ENCODE measurements at regions not wholly inside any gene's neighbourhood (a gene's known extent, or its start where the extent isn't known, plus 50 kb on each side); places are given as distances from the start of the nearest gene placed in this dataset.

DNA sequence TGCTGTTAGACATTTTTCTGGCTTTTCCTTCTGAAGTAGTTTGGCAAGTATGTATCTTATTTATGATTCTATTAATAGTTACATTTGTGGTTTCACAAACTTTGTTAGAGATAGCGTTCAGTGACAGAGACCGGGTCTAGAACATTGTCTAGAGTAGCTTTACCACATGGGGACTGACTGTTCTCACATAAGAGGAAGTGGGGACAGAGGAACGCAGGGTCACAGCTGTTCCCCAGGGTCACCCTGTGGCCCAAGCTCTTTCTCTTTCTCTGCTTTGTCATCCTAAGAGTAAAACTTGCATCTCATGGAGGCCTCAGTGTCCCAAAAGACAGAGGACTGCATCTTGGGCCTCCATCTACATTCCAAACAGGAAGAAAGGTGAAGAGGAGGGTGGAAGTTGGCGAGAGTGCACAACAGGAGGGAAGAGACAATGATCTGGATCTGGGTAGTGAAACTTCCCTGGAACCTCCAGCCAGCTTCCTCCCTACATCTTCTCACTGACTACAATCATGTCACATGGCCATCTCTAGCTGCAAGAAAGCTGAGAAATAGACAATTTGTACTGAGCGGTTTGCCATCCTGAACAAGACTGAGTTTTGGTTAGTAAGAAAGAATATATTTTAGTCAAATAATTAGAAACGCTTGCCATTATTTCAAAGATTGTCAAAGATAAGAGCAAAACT is 645.8 kb upstream of the ARID1B start (continued):
- TF ChIP-seq, protein P1, sequence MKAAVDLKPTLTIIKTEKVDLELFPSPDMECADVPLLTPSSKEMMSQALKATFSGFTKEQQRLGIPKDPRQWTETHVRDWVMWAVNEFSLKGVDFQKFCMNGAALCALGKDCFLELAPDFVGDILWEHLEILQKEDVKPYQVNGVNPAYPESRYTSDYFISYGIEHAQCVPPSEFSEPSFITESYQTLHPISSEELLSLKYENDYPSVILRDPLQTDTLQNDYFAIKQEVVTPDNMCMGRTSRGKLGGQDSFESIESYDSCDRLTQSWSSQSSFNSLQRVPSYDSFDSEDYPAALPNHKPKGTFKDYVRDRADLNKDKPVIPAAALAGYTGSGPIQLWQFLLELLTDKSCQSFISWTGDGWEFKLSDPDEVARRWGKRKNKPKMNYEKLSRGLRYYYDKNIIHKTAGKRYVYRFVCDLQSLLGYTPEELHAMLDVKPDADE (IDR thresholded peaks at IDR 0.05) = no peak
- TF ChIP-seq ZNF331 (CRISPR knock-in tag; IDR thresholded peaks at IDR 0.05; ENCODE audit: low read depth) (no peak), STAT1 (IDR thresholded peaks at IDR 0.05; ENCODE audit: unreplicated experiment) (no peak), ZNF114 (CRISPR knock-in tag; IDR thresholded peaks at IDR 0.05) (no peak)
- TF ChIP-seq, protein P2, sequence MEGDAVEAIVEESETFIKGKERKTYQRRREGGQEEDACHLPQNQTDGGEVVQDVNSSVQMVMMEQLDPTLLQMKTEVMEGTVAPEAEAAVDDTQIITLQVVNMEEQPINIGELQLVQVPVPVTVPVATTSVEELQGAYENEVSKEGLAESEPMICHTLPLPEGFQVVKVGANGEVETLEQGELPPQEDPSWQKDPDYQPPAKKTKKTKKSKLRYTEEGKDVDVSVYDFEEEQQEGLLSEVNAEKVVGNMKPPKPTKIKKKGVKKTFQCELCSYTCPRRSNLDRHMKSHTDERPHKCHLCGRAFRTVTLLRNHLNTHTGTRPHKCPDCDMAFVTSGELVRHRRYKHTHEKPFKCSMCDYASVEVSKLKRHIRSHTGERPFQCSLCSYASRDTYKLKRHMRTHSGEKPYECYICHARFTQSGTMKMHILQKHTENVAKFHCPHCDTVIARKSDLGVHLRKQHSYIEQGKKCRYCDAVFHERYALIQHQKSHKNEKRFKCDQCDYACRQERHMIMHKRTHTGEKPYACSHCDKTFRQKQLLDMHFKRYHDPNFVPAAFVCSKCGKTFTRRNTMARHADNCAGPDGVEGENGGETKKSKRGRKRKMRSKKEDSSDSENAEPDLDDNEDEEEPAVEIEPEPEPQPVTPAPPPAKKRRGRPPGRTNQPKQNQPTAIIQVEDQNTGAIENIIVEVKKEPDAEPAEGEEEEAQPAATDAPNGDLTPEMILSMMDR (conservative IDR thresholded peaks at IDR 0.05; ENCODE audit: low read depth in 2 of 2) = no peak

DNA sequence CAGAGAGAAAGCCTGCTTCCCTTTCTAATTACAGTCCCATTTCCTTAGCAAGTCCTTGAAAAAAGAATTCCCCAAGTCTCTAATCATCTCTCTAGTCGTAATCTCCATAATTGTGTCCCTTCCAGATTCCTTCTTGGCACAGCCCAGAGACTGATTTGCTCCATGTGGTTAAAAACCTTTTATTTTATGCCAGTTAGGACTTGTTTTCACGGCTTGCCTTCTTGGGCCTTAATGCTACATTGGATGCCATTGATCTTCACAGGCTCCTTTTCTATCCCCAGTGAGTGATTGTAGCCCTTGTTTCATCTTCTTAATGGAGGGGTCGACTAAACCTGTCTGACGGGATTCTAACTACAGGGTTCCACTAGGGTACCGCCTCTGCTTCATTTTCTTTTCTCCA is 650.6 kb upstream of the ARID1B start:
- H3K36me3 Mint-ChIP-seq (ENCODE audit: low read depth) = no peaks in the 10 kb centered on the region
- H3K27me3 Mint-ChIP-seq (ENCODE audit: insufficient read depth, low read depth, poor library complexity) = peaks cover 2% of the 10 kb centered on the region
- Histone ChIP-seq H3K27ac (ENCODE audit: low read depth) (no peak overlapping the region), H3K4me2 (no peak overlapping the region), H3K79me2 (replicated peaks; ENCODE audit: insufficient read depth) (no peaks in the 10 kb centered on the region), H3K4me3 (no peak overlapping the region), H4K20me1 (replicated peaks; ENCODE audit: insufficient read depth) (no peaks in the 10 kb centered on the region), H3F3A (replicated peaks; ENCODE audit: low read depth) (no peaks in the 10 kb centered on the region), H3K36me3 (ENCODE audit: insufficient read depth) (no peaks in the 10 kb centered on the region), H3K27me3 (ENCODE audit: insufficient read depth) (no peaks in the 10 kb centered on the region), H3K9me2 (ENCODE audit: insufficient read depth) (0 out of 2 replicates have a peak, but pooled peaks cover 5% of the 10 kb centered on the region), H3K4me1 (ENCODE audit: insufficient read depth) (no peaks in the 10 kb centered on the region), H2AFZ (no peak overlapping the region)
- ATAC-seq (peak; percentile 50; the same call in 2 of the 3 replicates), DNase-seq (ENCODE audit: low spot score) (no peak)
- H3K27ac Mint-ChIP-seq = no peak overlapping the region
- peaks cover 13% of the 10 kb centered on the region for H3K4me1 Mint-ChIP-seq
- no peak overlapping the region for H3K4me3 Mint-ChIP-seq
- H3K9me3 Mint-ChIP-seq = no peaks in the 10 kb centered on the region; the same call in 2 of the 3 replicates
- TF ChIP-seq JUNB (IDR thresholded peaks at IDR 0.05; ENCODE audit: unreplicated experiment) (no peak), STAT1 (IDR thresholded peaks at IDR 0.05; ENCODE audit: unreplicated experiment) (no peak), ZNF331 (CRISPR knock-in tag; IDR thresholded peaks at IDR 0.05; ENCODE audit: low read depth) (no peak), POLR2AphosphoS5 (IDR thresholded peaks at IDR 0.05; ENCODE audit: low read depth) (no peak), ZNF114 (CRISPR knock-in tag; IDR thresholded peaks at IDR 0.05) (no peak), NANOG (IDR thresholded peaks at IDR 0.05; ENCODE audit: borderline replicate concordance) (no peak), CREB1 (CRISPR knock-in tag; IDR thresholded peaks at IDR 0.05; ENCODE audit: low read depth) (no peak), EZH2 (IDR thresholded peaks at IDR 0.05; ENCODE audit: low read depth, unreplicated experiment) (no peak)
- TF ChIP-seq, protein P3, sequence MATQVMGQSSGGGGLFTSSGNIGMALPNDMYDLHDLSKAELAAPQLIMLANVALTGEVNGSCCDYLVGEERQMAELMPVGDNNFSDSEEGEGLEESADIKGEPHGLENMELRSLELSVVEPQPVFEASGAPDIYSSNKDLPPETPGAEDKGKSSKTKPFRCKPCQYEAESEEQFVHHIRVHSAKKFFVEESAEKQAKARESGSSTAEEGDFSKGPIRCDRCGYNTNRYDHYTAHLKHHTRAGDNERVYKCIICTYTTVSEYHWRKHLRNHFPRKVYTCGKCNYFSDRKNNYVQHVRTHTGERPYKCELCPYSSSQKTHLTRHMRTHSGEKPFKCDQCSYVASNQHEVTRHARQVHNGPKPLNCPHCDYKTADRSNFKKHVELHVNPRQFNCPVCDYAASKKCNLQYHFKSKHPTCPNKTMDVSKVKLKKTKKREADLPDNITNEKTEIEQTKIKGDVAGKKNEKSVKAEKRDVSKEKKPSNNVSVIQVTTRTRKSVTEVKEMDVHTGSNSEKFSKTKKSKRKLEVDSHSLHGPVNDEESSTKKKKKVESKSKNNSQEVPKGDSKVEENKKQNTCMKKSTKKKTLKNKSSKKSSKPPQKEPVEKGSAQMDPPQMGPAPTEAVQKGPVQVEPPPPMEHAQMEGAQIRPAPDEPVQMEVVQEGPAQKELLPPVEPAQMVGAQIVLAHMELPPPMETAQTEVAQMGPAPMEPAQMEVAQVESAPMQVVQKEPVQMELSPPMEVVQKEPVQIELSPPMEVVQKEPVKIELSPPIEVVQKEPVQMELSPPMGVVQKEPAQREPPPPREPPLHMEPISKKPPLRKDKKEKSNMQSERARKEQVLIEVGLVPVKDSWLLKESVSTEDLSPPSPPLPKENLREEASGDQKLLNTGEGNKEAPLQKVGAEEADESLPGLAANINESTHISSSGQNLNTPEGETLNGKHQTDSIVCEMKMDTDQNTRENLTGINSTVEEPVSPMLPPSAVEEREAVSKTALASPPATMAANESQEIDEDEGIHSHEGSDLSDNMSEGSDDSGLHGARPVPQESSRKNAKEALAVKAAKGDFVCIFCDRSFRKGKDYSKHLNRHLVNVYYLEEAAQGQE (IDR thresholded peaks at IDR 0.05; ENCODE audit: unreplicated experiment) = no peak
- TF ChIP-seq, protein P4, sequence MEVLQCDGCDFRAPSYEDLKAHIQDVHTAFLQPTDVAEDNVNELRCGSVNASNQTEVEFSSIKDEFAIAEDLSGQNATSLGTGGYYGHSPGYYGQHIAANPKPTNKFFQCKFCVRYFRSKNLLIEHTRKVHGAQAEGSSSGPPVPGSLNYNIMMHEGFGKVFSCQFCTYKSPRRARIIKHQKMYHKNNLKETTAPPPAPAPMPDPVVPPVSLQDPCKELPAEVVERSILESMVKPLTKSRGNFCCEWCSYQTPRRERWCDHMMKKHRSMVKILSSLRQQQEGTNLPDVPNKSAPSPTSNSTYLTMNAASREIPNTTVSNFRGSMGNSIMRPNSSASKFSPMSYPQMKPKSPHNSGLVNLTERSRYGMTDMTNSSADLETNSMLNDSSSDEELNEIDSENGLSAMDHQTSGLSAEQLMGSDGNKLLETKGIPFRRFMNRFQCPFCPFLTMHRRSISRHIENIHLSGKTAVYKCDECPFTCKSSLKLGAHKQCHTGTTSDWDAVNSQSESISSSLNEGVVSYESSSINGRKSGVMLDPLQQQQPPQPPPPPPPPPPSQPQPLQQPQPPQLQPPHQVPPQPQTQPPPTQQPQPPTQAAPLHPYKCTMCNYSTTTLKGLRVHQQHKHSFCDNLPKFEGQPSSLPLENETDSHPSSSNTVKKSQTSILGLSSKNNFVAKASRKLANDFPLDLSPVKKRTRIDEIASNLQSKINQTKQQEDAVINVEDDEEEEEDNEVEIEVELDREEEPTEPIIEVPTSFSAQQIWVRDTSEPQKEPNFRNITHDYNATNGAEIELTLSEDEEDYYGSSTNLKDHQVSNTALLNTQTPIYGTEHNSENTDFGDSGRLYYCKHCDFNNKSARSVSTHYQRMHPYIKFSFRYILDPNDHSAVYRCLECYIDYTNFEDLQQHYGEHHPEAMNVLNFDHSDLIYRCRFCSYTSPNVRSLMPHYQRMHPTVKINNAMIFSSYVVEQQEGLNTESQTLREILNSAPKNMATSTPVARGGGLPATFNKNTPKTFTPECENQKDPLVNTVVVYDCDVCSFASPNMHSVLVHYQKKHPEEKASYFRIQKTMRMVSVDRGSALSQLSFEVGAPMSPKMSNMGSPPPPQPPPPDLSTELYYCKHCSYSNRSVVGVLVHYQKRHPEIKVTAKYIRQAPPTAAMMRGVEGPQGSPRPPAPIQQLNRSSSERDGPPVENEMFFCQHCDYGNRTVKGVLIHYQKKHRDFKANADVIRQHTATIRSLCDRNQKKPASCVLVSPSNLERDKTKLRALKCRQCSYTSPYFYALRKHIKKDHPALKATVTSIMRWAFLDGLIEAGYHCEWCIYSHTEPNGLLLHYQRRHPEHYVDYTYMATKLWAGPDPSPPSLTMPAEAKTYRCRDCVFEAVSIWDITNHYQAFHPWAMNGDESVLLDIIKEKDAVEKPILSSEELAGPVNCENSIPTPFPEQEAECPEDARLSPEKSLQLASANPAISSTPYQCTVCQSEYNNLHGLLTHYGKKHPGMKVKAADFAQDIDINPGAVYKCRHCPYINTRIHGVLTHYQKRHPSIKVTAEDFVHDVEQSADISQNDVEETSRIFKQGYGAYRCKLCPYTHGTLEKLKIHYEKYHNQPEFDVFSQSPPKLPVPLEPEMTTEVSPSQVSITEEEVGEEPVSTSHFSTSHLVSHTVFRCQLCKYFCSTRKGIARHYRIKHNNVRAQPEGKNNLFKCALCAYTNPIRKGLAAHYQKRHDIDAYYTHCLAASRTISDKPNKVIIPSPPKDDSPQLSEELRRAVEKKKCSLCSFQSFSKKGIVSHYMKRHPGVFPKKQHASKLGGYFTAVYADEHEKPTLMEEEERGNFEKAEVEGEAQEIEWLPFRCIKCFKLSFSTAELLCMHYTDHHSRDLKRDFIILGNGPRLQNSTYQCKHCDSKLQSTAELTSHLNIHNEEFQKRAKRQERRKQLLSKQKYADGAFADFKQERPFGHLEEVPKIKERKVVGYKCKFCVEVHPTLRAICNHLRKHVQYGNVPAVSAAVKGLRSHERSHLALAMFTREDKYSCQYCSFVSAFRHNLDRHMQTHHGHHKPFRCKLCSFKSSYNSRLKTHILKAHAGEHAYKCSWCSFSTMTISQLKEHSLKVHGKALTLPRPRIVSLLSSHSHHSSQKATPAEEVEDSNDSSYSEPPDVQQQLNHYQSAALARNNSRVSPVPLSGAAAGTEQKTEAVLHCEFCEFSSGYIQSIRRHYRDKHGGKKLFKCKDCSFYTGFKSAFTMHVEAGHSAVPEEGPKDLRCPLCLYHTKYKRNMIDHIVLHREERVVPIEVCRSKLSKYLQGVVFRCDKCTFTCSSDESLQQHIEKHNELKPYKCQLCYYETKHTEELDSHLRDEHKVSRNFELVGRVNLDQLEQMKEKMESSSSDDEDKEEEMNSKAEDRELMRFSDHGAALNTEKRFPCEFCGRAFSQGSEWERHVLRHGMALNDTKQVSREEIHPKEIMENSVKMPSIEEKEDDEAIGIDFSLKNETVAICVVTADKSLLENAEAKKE (CRISPR knock-in tag; IDR thresholded peaks at IDR 0.05) = no peak

Data from GM23338 (cell line).